ENCODE measurements at regions not wholly inside any gene's neighbourhood (a gene's known extent, or its start where the extent isn't known, plus 50 kb on each side); places are given as distances from the start of the nearest gene placed in this dataset.

DNA sequence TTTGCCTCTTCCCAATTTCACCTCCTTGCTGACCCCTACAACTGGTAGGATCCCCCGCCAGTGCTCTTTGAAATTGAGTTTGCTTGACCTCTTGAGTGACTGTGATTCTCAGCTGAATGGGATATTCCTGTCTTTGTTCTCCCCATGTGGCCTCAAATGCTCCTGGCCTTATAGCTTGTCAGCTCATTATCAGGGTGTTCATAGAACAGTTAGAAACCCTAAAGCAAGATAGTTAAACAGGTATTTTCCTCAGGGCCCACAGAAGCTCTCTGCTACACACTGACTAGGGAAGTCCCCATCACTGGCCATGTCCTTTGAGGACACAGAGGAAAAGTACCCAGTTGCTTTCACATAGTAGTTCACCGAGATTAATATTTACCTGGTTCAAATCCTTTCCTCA lies 211.5 kb upstream of the DTNBP1 start:
- H2BK5ac ChIP-seq (ENCODE audit: low read depth, low read length, poor library complexity): no peak overlapping the region
- no peak for DNase-seq
- H3K4me3 ChIP-seq (ENCODE audit: low read depth, low read length): no peak overlapping the region
- H2BK120ac ChIP-seq (ENCODE audit: insufficient read depth, low read length, poor library complexity): no peak overlapping the region
- H4K91ac ChIP-seq (ENCODE audit: low read depth, low read length): no peak overlapping the region
- H2AFZ ChIP-seq (ENCODE audit: insufficient read depth, low read length, poor library complexity): no peak overlapping the region
- H3K23ac ChIP-seq (ENCODE audit: low read length): no peak overlapping the region
- H3K27me3 ChIP-seq (ENCODE audit: insufficient read depth, low read length): no peaks in the 10 kb centered on the region
- peaks cover 0 to 3% of the 10 kb centered on the region in 2 experiments for H3K4me1 ChIP-seq (ENCODE audit: control insufficient read depth in 1 of 2, insufficient read depth in 2 of 2, low read length in 2 of 2)
- H3K27ac ChIP-seq (ENCODE audit: low read depth, low read length): no peak overlapping the region
- H3K36me3 ChIP-seq (ENCODE audit: control insufficient read depth in 1 of 2, insufficient read depth in 2 of 2, low read length in 2 of 2): no peaks in the 10 kb centered on the region
- H3K9ac ChIP-seq (ENCODE audit: low read length): no peak overlapping the region
- H3K4ac ChIP-seq (ENCODE audit: low read depth, low read length): no peak overlapping the region
- no peak overlapping the region for H3K14ac ChIP-seq (ENCODE audit: low read length)
- H3K18ac ChIP-seq (ENCODE audit: low read length): no peak overlapping the region
- no peak overlapping the region for H3K4me2 ChIP-seq (ENCODE audit: low read length)
- no peak overlapping the region for H4K8ac ChIP-seq (ENCODE audit: low read depth, low read length)
- no peaks in the 10 kb centered on the region for H3K79me1 ChIP-seq (ENCODE audit: low read length)
- no CpG with 5 or more reads among the region's 2 CpGs for WGBS (ENCODE audit: extremely low coverage, insufficient coverage, insufficient read length)
- no peak overlapping the region for H2AK5ac ChIP-seq (ENCODE audit: low read length)
- no peak overlapping the region for H4K12ac ChIP-seq (ENCODE audit: low read depth, low read length)
- H2BK12ac ChIP-seq (ENCODE audit: low read length): no peak overlapping the region
- H3K79me2 ChIP-seq (ENCODE audit: control insufficient read depth, insufficient read depth, low read length, poor library complexity): no peaks in the 10 kb centered on the region
- peaks cover 1% of the 10 kb centered on the region for H3K9me3 ChIP-seq (ENCODE audit: insufficient read depth, low read depth, low read length)

GRCh38 chr6:15872241-15873103 lies 209.6 kb upstream of the DTNBP1 start:
- H4K91ac ChIP-seq (ENCODE audit: low read depth, low read length): no peak overlapping the region
- no peak overlapping the region for H2BK120ac ChIP-seq (ENCODE audit: insufficient read depth, low read length, poor library complexity)
- no peak for DNase-seq
- no peak overlapping the region for H4K12ac ChIP-seq (ENCODE audit: low read depth, low read length)
- no peak overlapping the region for H4K8ac ChIP-seq (ENCODE audit: low read depth, low read length)
- H3K79me2 ChIP-seq (ENCODE audit: control insufficient read depth, insufficient read depth, low read length, poor library complexity): no peaks in the 10 kb centered on the region
- H2BK12ac ChIP-seq (ENCODE audit: low read length): no peak overlapping the region
- WGBS (ENCODE audit: extremely low coverage, insufficient coverage, insufficient read length): no CpG with 5 or more reads among the region's 11 CpGs
- no peak overlapping the region for H3K4ac ChIP-seq (ENCODE audit: low read depth, low read length)
- peaks cover 1% of the 10 kb centered on the region for H3K9me3 ChIP-seq (ENCODE audit: insufficient read depth, low read depth, low read length)
- H3K27me3 ChIP-seq (ENCODE audit: insufficient read depth, low read length): no peaks in the 10 kb centered on the region
- H3K36me3 ChIP-seq (ENCODE audit: control insufficient read depth in 1 of 2, insufficient read depth in 2 of 2, low read length in 2 of 2): no peaks in the 10 kb centered on the region
- H3K4me2 ChIP-seq (ENCODE audit: low read length): no peak overlapping the region
- no peak overlapping the region for H2AFZ ChIP-seq (ENCODE audit: insufficient read depth, low read length, poor library complexity)
- H3K4me1 ChIP-seq (ENCODE audit: control insufficient read depth in 1 of 2, insufficient read depth in 2 of 2, low read length in 2 of 2): peaks cover 0 to 3% of the 10 kb centered on the region in 2 experiments
- no peak overlapping the region for H2BK5ac ChIP-seq (ENCODE audit: low read depth, low read length, poor library complexity)
- no peak overlapping the region for H3K23ac ChIP-seq (ENCODE audit: low read length)
- no peak overlapping the region for H3K9ac ChIP-seq (ENCODE audit: low read length)
- no peak overlapping the region for H3K18ac ChIP-seq (ENCODE audit: low read length)
- no peak overlapping the region for H3K4me3 ChIP-seq (ENCODE audit: low read depth, low read length)
- no peak overlapping the region for H3K14ac ChIP-seq (ENCODE audit: low read length)
- H3K27ac ChIP-seq (ENCODE audit: low read depth, low read length): no peak overlapping the region
- H2AK5ac ChIP-seq (ENCODE audit: low read length): no peak overlapping the region
- no peaks in the 10 kb centered on the region for H3K79me1 ChIP-seq (ENCODE audit: low read length)

DNA sequence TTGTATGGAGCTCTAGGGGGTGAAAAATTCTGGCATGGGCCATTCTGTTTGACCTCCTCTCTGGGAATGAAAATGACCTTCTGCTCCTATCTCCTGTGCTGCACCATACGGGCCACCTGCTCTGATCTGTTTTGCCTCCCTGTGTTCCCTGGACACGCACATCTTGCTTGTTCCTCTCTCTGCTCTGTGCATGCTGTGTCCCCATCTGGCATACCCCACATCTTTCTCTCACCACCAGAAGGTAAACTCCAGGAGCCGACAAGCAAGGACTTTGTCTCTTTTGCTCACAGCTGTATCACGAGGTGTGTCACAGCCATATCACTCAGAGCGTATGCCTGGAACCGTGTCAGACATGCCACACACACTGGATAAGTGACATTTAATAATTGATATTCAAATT lies 208.4 kb upstream of the DTNBP1 start:
- no CpG with 5 or more reads among the region's 6 CpGs for WGBS (ENCODE audit: extremely low coverage, insufficient coverage, insufficient read length)
- no peak overlapping the region for H3K4me2 ChIP-seq (ENCODE audit: low read length)
- no peak for DNase-seq

DNA sequence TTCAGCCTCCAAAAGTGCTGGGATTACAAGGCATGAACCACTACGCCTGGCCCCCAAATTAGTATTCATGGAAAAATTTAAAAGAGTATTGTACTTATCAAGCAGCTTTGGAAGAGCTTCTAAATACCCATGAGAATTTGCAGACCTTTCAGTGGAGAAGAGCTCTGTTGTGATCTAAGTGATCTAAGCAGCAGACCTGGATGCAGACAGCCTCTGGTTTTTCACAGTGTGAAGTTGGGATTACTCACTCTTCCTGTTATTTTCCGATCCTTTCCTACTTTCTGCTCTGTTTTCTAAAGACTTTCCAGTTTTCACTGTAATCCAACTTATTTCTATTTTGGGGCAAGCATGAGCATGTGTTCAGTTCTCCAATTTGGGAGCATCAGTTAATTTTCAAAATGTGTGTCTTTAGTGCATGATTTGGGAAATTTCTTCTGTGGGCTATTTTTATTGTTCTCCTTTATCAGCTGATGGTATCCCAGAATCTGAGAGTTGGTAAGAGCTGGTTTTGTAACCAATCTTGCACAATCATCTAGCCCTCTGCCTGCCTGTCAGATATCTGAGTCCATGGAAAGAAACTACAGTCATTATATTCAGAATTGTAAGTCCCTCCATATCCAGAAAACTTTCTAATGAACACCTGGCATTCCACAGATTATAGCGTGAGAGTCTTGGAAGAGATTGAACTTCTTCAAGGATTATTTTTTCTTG lies 207.7 kb upstream of the DTNBP1 start:
- H2BK120ac ChIP-seq (ENCODE audit: insufficient read depth, low read length, poor library complexity): no peak overlapping the region
- peaks cover 1% of the 10 kb centered on the region for H3K9me3 ChIP-seq (ENCODE audit: insufficient read depth, low read depth, low read length)
- H3K9ac ChIP-seq (ENCODE audit: low read length): no peak overlapping the region
- no peaks in the 10 kb centered on the region for H3K36me3 ChIP-seq (ENCODE audit: control insufficient read depth in 1 of 2, insufficient read depth in 2 of 2, low read length in 2 of 2)
- H2BK5ac ChIP-seq (ENCODE audit: low read depth, low read length, poor library complexity): no peak overlapping the region
- no peaks in the 10 kb centered on the region for H3K27me3 ChIP-seq (ENCODE audit: insufficient read depth, low read length)
- H3K79me1 ChIP-seq (ENCODE audit: low read length): no peaks in the 10 kb centered on the region
- no peak overlapping the region for H3K4me3 ChIP-seq (ENCODE audit: low read depth, low read length)
- DNase-seq: peak in 1 of 2 donors; percentile 39
- H4K91ac ChIP-seq (ENCODE audit: low read depth, low read length): no peak overlapping the region
- no peak overlapping the region for H3K14ac ChIP-seq (ENCODE audit: low read length)
- no peak overlapping the region for H2BK12ac ChIP-seq (ENCODE audit: low read length)
- no peak overlapping the region for H3K23ac ChIP-seq (ENCODE audit: low read length)
- H3K18ac ChIP-seq (ENCODE audit: low read length): no peak overlapping the region
- H3K4me1 ChIP-seq (ENCODE audit: control insufficient read depth in 1 of 2, insufficient read depth in 2 of 2, low read length in 2 of 2): peaks cover 0 to 3% of the 10 kb centered on the region in 2 experiments
- WGBS (ENCODE audit: extremely low coverage, insufficient coverage, insufficient read length): no CpG with 5 or more reads among the region's 3 CpGs
- H2AK5ac ChIP-seq (ENCODE audit: low read length): no peak overlapping the region
- H4K12ac ChIP-seq (ENCODE audit: low read depth, low read length): no peak overlapping the region
- no peaks in the 10 kb centered on the region for H3K79me2 ChIP-seq (ENCODE audit: control insufficient read depth, insufficient read depth, low read length, poor library complexity)
- no peak overlapping the region for H3K4ac ChIP-seq (ENCODE audit: low read depth, low read length)
- H3K27ac ChIP-seq (ENCODE audit: low read depth, low read length): no peak overlapping the region
- H3K4me2 ChIP-seq (ENCODE audit: low read length): no peak overlapping the region
- no peak overlapping the region for H4K8ac ChIP-seq (ENCODE audit: low read depth, low read length)
- no peak overlapping the region for H2AFZ ChIP-seq (ENCODE audit: insufficient read depth, low read length, poor library complexity)

More for the DNA sequence above, 208.4 kb upstream of the DTNBP1 start:
- Histone ChIP-seq H4K12ac (ENCODE audit: low read depth, low read length) (no peak overlapping the region), H2AK5ac (ENCODE audit: low read length) (no peak overlapping the region), H3K27me3 (ENCODE audit: insufficient read depth, low read length) (no peaks in the 10 kb centered on the region), H2BK12ac (ENCODE audit: low read length) (no peak overlapping the region), H3K9ac (ENCODE audit: low read length) (no peak overlapping the region), H3K4me1 (ENCODE audit: control insufficient read depth in 1 of 2, insufficient read depth in 2 of 2, low read length in 2 of 2) (peaks cover 0 to 3% of the 10 kb centered on the region in 2 experiments), H3K4ac (ENCODE audit: low read depth, low read length) (no peak overlapping the region), H2BK5ac (ENCODE audit: low read depth, low read length, poor library complexity) (no peak overlapping the region), H2BK120ac (ENCODE audit: insufficient read depth, low read length, poor library complexity) (no peak overlapping the region), H3K9me3 (ENCODE audit: insufficient read depth, low read depth, low read length) (peaks cover 1% of the 10 kb centered on the region), H3K18ac (ENCODE audit: low read length) (no peak overlapping the region), H3K14ac (ENCODE audit: low read length) (no peak overlapping the region), H3K36me3 (ENCODE audit: control insufficient read depth in 1 of 2, insufficient read depth in 2 of 2, low read length in 2 of 2) (no peaks in the 10 kb centered on the region), H3K4me3 (ENCODE audit: low read depth, low read length) (no peak overlapping the region), H2AFZ (ENCODE audit: insufficient read depth, low read length, poor library complexity) (no peak overlapping the region), H3K23ac (ENCODE audit: low read length) (no peak overlapping the region), H3K79me1 (ENCODE audit: low read length) (no peaks in the 10 kb centered on the region), H3K79me2 (ENCODE audit: control insufficient read depth, insufficient read depth, low read length, poor library complexity) (no peaks in the 10 kb centered on the region), H4K8ac (ENCODE audit: low read depth, low read length) (no peak overlapping the region), H3K27ac (ENCODE audit: low read depth, low read length) (no peak overlapping the region), H4K91ac (ENCODE audit: low read depth, low read length) (no peak overlapping the region)
